GM12878 (cell line): ENCODE measurements at regions not wholly inside any gene's neighbourhood (a gene's known extent, or its start where the extent isn't known, plus 50 kb on each side); places are given as distances from the start of the nearest gene placed in this dataset.

Source experiments
- ATAC-seq: fragments of 200-7000 bp; cut with Tn5 transposase; 3 replicates; pipeline ENCODE4 v1.9.1; 2020; ENCODE audit warnings: mild to moderate bottlenecking, moderate library complexity
- BruUV-seq: library from RNA; stranded (reverse); fragments of 400-500 nt; replicated peaks from 2 replicates; lab custom pipeline; 2021; lab: Mats Ljungman, UMichigan
- CTCF ChIA-PET: fragments of 300-600 bp; sonication (Branson Sonifier 250); formaldehyde crosslinking; extraction: SDS; loops from one replicate; lab custom pipeline; 2021; ENCODE audit warnings: inconsistent platforms; lab: Yijun Ruan, JAX
- POLR2A ChIA-PET: fragments of 350-600 bp; formaldehyde crosslinking; extraction: SDS; loops from one replicate; lab custom pipeline; 2021; ENCODE audit warnings: inconsistent platforms; lab: Charles Lee
- RAD21 ChIA-PET: fragments of 300-600 bp; sonication (Branson Sonifier 250); formaldehyde crosslinking; loops from one replicate; lab custom pipeline; 2023; ENCODE audit warnings: antibody characterized with exemption; ENCODE audit not compliant: unreplicated experiment; lab: Charles Lee
- SMC1A ChIA-PET: fragments of 300-600 bp; sonication (Branson Sonifier 250); formaldehyde crosslinking; loops from one replicate; lab custom pipeline; 2023; ENCODE audit not compliant: unreplicated experiment, uncharacterized antibody; lab: Charles Lee
- DNase-seq: peaks from one replicate; pipeline ENCODE4 v3.0.0-alpha.2; 2011; ENCODE audit warnings: low read depth, low spot score
- FAIRE-seq: peaks from 3 replicates; lab custom pipeline; 2011; peaks lifted over from hg19 to GRCh38; lab: Jason Lieb, UNC
- H2AFZ ChIP-seq: 2 replicates; pipeline ENCODE4 v1.6.0; 2011; ENCODE audit warnings: low read depth, low read length, control low read depth; ENCODE audit not compliant: control insufficient read depth
- H3K27ac ChIP-seq: 2 replicates; pipeline ENCODE4 v1.5.1; 2011; ENCODE audit warnings: control low read depth; ENCODE audit not compliant: control insufficient read depth, insufficient read depth
- H3K27me3 ChIP-seq, 2 experiments: replicated peaks in 1 of 2; 2 replicates each; pipeline versions ENCODE4 v1.6.0 to v1.6.1; 2011; ENCODE audit warnings: low read length in 1 of 2; ENCODE audit not compliant: control insufficient read depth in 2 of 2, insufficient read depth in 2 of 2
- H3K36me3 ChIP-seq, 2 experiments: 2 replicates each; pipeline ENCODE4 v1.5.1; 2011; ENCODE audit warnings: low read length in 1 of 2; ENCODE audit not compliant: control insufficient read depth in 2 of 2, insufficient read depth in 2 of 2
- H3K4me1 ChIP-seq: 2 replicates; pipeline ENCODE4 v1.6.1; 2011; ENCODE audit warnings: mild to moderate bottlenecking, low read length, moderate library complexity, mixed read lengths; ENCODE audit not compliant: control insufficient read depth, insufficient read depth
- H3K4me2 ChIP-seq: 2 replicates; pipeline ENCODE4 v1.6.0; 2011; ENCODE audit warnings: control low read depth; ENCODE audit not compliant: control insufficient read depth, insufficient read depth
- H3K4me3 ChIP-seq: fragments of 200-600 bp; sonication (generic); 2 replicates; pipeline ENCODE4 v1.5.1; 2016
- H3K79me2 ChIP-seq: 2 replicates; pipeline ENCODE4 v1.6.0; 2011; ENCODE audit warnings: low read length; ENCODE audit not compliant: control insufficient read depth, insufficient read depth
- H3K9ac ChIP-seq: 2 replicates; pipeline ENCODE4 v1.8.0; 2011; ENCODE audit warnings: low read length, control low read depth, mixed read lengths; ENCODE audit not compliant: control insufficient read depth, insufficient read depth
- H3K9me3 ChIP-seq: replicated peaks from 3 replicates; pipeline ENCODE4 v1.5.1; 2011; ENCODE audit warnings: mild to moderate bottlenecking, low read length; ENCODE audit not compliant: control insufficient read depth, insufficient read depth
- H4K20me1 ChIP-seq: 2 replicates; pipeline ENCODE4 v1.6.0; 2011; ENCODE audit not compliant: control insufficient read depth, insufficient read depth
- ASH2L ChIP-seq: fragments of 300-600, 200-600 bp; sonication (generic); IDR thresholded peaks from 2 replicates; pipeline ENCODE4 v1.6.1; 2017; ENCODE audit warnings: low read depth, mild to moderate bottlenecking, borderline replicate concordance
- CUX1 ChIP-seq: IDR thresholded peaks from 2 replicates; pipeline ENCODE4 v1.6.1; 2012; ENCODE audit warnings: improper control_type of control experiment, low read depth, low read length; ENCODE audit not compliant: insufficient replicate concordance
- ESRRA ChIP-seq: IDR thresholded peaks from 2 replicates; pipeline ENCODE4 v1.6.1; 2012; ENCODE audit warnings: mild to moderate bottlenecking, low read length, improper control_type of control experiment
- IKZF1 ChIP-seq: fragments of 450-650 bp; conservative IDR thresholded peaks from 2 replicates; pipeline ENCODE4 v1.6.1; 2017; ENCODE audit warnings: antibody characterized with exemption, mild to moderate bottlenecking
- NR2C1 ChIP-seq: fragments of 450-650 bp; IDR thresholded peaks from 2 replicates; pipeline ENCODE4 v1.6.1; 2017; ENCODE audit warnings: antibody characterized with exemption, mild to moderate bottlenecking, moderate library complexity
- SMAD5 ChIP-seq: IDR thresholded peaks from 2 replicates; pipeline ENCODE4 v1.6.1; 2016; ENCODE audit warnings: antibody characterized with exemption, low read depth
- SREBF2 ChIP-seq: IDR thresholded peaks from 2 replicates; pipeline ENCODE4 v1.6.1; 2012; ENCODE audit warnings: mild to moderate bottlenecking, low read length
- TCF12 ChIP-seq: IDR thresholded peaks from 2 replicates; pipeline ENCODE4 v1.6.1; 2011; ENCODE audit warnings: low read depth, mild to moderate bottlenecking, low read length
- ZNF24 ChIP-seq: fragments of 450-650 bp; IDR thresholded peaks from 2 replicates; pipeline ENCODE4 v1.6.1; 2017; ENCODE audit warnings: antibody characterized with exemption, mild to moderate bottlenecking
- ZNF622 ChIP-seq: fragments of 450-650 bp; IDR thresholded peaks from 2 replicates; pipeline ENCODE4 v1.6.1; 2017; ENCODE audit warnings: mild to moderate bottlenecking, inconsistent platforms
- WGBS: methylation state at CpG from one replicate; pipeline ENCODE4 v1.1.6; 2016; ENCODE audit warnings: low lambda C conversion rate; ENCODE audit not compliant: insufficient replicate concordance, insufficient coverage; ENCODE audit errors: missing lambda C conversion rate; 5-methylcytosine and 5-hydroxymethylcytosine counted together
- in situ Hi-C: fragments of 300-500 bp; cut with MboI; formaldehyde crosslinking; loops from 9 replicates; pipeline ENCODE4 v1.14.3; 2018; ENCODE audit warnings: mixed read lengths
- intact Hi-C: fragments of 100-400 bp; cut with micrococcal nuclease; formaldehyde crosslinking; loops from one replicate; pipeline ENCODE4 v1.14.2; 2022; ENCODE audit not compliant: unreplicated experiment

- ATAC-seq = no peak
- in situ Hi-C loops = no loop called here
- Histone ChIP-seq H4K20me1 (no peaks in the 10 kb centered on the region), H3K79me2 (no peaks in the 10 kb centered on the region), H3K27ac (no peak overlapping the region), H3K4me3 (no peak overlapping the region), H3K9ac (no peak overlapping the region), H3K9me3 (no peaks in the 10 kb centered on the region), H3K4me1 (no peaks in the 10 kb centered on the region), H3K4me2 (no peak overlapping the region), H3K36me3 (no peaks in the 10 kb centered on the region), H2AFZ (no peak overlapping the region), H3K27me3 (no peaks in the 10 kb centered on the region)
- ChIA-PET SMC1A (interaction anchor here (0.6 kb wide), 1 partner anchor 73 kb away, joined by 3 read pairs; no protein-coding TSS in a partner anchor), POLR2A (no interaction called here), CTCF (no interaction called here), RAD21 (interaction anchor here (0.6 kb wide), 1 partner anchor 26 kb away, joined by 3 read pairs; no protein-coding TSS in a partner anchor)
- no peak for DNase-seq
- intact Hi-C loops = no loop called here
- no TSS peak for BruUV-seq
- FAIRE-seq = no peak
- no peak for TF ChIP-seq ZNF622
- TF ChIP-seq NR2C1 = no peak
- TF ChIP-seq ESRRA = no peak
- no peak for TF ChIP-seq IKZF1
- no peak for TF ChIP-seq ASH2L
- no peak for TF ChIP-seq SMAD5
- TF ChIP-seq CUX1 = no peak
- TF ChIP-seq TCF12 = no peak
- TF ChIP-seq ZNF24 = no peak
- no peak for TF ChIP-seq SREBF2
- WGBS = 7% methylated on average over 2 of the region's 2 CpGs
These were observed 1247.4 kb upstream of the SORCS1 start for GRCh38 chr10:108411894-108412293.
